ENCODE measurements at regions not wholly inside any gene's neighbourhood (a gene's known extent, or its start where the extent isn't known, plus 50 kb on each side); places are given as distances from the start of the nearest gene placed in this dataset.
"Not testable (repeated sequence)": the region's sequence is repeated elsewhere in the genome, so short reads cannot be mapped to it uniquely, and the experiment has no call there.

- no peak for DNase-seq
Measured at GRCh38 chr3:3902161-3902560, 102.9 kb downstream of the LRRN1 start.

- no peak for DNase-seq
Measured at GRCh38 chr3:3906171-3906570, 106.9 kb downstream of the LRRN1 start.

GRCh38 chr3:3907023-3907422 is 107.8 kb downstream of the LRRN1 start:
- DNase-seq, result no peak

- DNase-seq, result no peak
Measured at GRCh38 chr3:3918763-3919162, 119.5 kb downstream of the LRRN1 start.

- no peak for DNase-seq
Measured at GRCh38 chr3:3919316-3919715, 120.1 kb downstream of the LRRN1 start.

- DNase-seq, result no peak
Measured at GRCh38 chr3:3923619-3924018, 124.4 kb downstream of the LRRN1 start.

GRCh38 chr3:3927198-3927597 is 128.0 kb downstream of the LRRN1 start:
- DNase-seq, result no peak

- no peak for DNase-seq
Measured at GRCh38 chr3:3927965-3928364, 128.7 kb downstream of the LRRN1 start.

GRCh38 chr3:3941380-3941779 is 142.1 kb downstream of the LRRN1 start:
- not testable (repeated sequence) for DNase-seq

GRCh38 chr3:3951071-3951470 is 151.8 kb downstream of the LRRN1 start:
- no peak for DNase-seq

- DNase-seq, result no peak
Measured at GRCh38 chr3:3951501-3951900, 152.3 kb downstream of the LRRN1 start.

GRCh38 chr3:3962867-3963266 is 163.6 kb downstream of the LRRN1 start:
- not testable (repeated sequence) for DNase-seq

- no peak for DNase-seq
Measured at GRCh38 chr3:3984053-3984452, 184.8 kb downstream of the LRRN1 start.

- DNase-seq, result no peak
Measured at GRCh38 chr3:3991598-3991997, 192.4 kb downstream of the LRRN1 start.

GRCh38 chr3:3992312-3992874 is 193.2 kb downstream of the LRRN1 start:
- no peak for DNase-seq

GRCh38 chr3:3998140-3998922 is 199.1 kb downstream of the LRRN1 start:
- DNase-seq, result peak; percentile 20

GRCh38 chr3:3999340-3999739 is 200.1 kb downstream of the LRRN1 start:
- not testable (repeated sequence) for DNase-seq

GRCh38 chr3:4001976-4002375 is 202.7 kb downstream of the LRRN1 start:
- DNase-seq, result no peak

GRCh38 chr3:4006288-4006687 is 207.1 kb downstream of the LRRN1 start:
- DNase-seq, result peak; percentile 11

- DNase-seq, result peak; percentile 10
Measured at GRCh38 chr3:4008205-4008604, 209.0 kb downstream of the LRRN1 start.

GRCh38 chr3:4011166-4011565 is 211.9 kb downstream of the LRRN1 start:
- no peak for DNase-seq

- DNase-seq, result no peak
Measured at GRCh38 chr3:4015426-4015825, 216.2 kb downstream of the LRRN1 start.

- DNase-seq, result no peak
Measured at GRCh38 chr3:4019501-4019900, 220.3 kb downstream of the LRRN1 start.

- no peak for DNase-seq
Measured at GRCh38 chr3:4021162-4021561, 221.9 kb downstream of the LRRN1 start.

- no peak for DNase-seq
Measured at GRCh38 chr3:4029135-4029534, 229.9 kb downstream of the LRRN1 start.

Data from fibroblast of upper back skin (primary cell).